HCT116 (cell line): ENCODE measurements at regions not wholly inside any gene's neighbourhood (a gene's known extent, or its start where the extent isn't known, plus 50 kb on each side); places are given as distances from the start of the nearest gene placed in this dataset.

Source experiments
- ATAC-seq: fragments of 200-7000 bp; cut with Tn5 transposase; 2 replicates; pipeline ENCODE4 v1.9.1; 2020; ENCODE audit warnings: mild to moderate bottlenecking, moderate library complexity
- BruUV-seq: library from RNA; stranded (reverse); fragments of 400-500 nt; replicated peaks from 2 replicates; lab custom pipeline; 2021; lab: Mats Ljungman, UMichigan
- CTCF ChIA-PET: fragments of 300-600 bp; sonication (Branson Sonifier 250); formaldehyde crosslinking; loops from one replicate; lab custom pipeline; 2021; ENCODE audit warnings: antibody characterized with exemption; lab: Charles Lee
- POLR2A ChIA-PET: fragments of 300-600, 350-600 bp; sonication (Branson Sonifier 250); formaldehyde crosslinking; loops from one replicate; lab custom pipeline; 2021; ENCODE audit warnings: antibody characterized with exemption; lab: Charles Lee
- RAD21 ChIA-PET, 2 experiments: fragments of 300-600 bp; sonication (Branson Sonifier 250); formaldehyde crosslinking; loops; one replicate each; lab custom pipeline; 2023; ENCODE audit warnings: low total read pairs in 2 of 2; ENCODE audit not compliant: uncharacterized antibody in 2 of 2, unreplicated experiment in 2 of 2, low non-redundant PET in 1 of 2; lab: Charles Lee
- DNase-seq: peaks from one replicate; pipeline ENCODE4 v3.0.0-alpha.2; 2010; ENCODE audit warnings: low read depth, low spot score
- H2AFZ ChIP-seq: fragments of 200-600 bp; shearing (Covaris generic), sonication (generic); 2 replicates; pipeline ENCODE4 v1.6.1; 2017; ENCODE audit warnings: low read depth, mixed run types, mixed read lengths, antibody characterized with exemption, low read length; ENCODE audit not compliant: poor library complexity, severe bottlenecking
- H3K27ac ChIP-seq: 2 replicates; pipeline ENCODE4 v1.5.1; 2012; ENCODE audit warnings: low read depth, low read length
- H3K27me3 ChIP-seq: fragments of 200-600 bp; sonication (generic); 2 replicates; pipeline ENCODE4 v1.6.1; 2016; ENCODE audit warnings: mixed run types, low read length, mixed read lengths; ENCODE audit not compliant: insufficient read depth
- H3K36me3 ChIP-seq, 2 experiments: fragments of 200-500 bp in 1 of 2; fragments of 200-600 bp in 1 of 2; sonication (Bioruptor generic) in 1 of 2; sonication (generic) in 1 of 2; 2 replicates each; pipeline versions ENCODE4 v1.5.1 to v1.6.1; 2014 to 2016; ENCODE audit warnings: low read length in 2 of 2, inconsistent platforms in 1 of 2, mixed read lengths in 1 of 2, mixed run types in 1 of 2; ENCODE audit not compliant: insufficient read depth in 2 of 2, control insufficient read depth in 1 of 2
- H3K4me1 ChIP-seq, 2 experiments: fragments of 200-600 bp in 1 of 2; sonication (generic) in 1 of 2; 2 replicates each; pipeline versions ENCODE4 v1.5.1 to v1.6.1; 2012 to 2017; ENCODE audit warnings: low read length in 2 of 2, inconsistent platforms in 1 of 2, mild to moderate bottlenecking in 1 of 2, mixed read lengths in 1 of 2, mixed run types in 1 of 2, moderate library complexity in 1 of 2; ENCODE audit not compliant: insufficient read depth in 2 of 2, control insufficient read depth in 1 of 2
- H3K4me2 ChIP-seq: fragments of 200-600 bp; sonication (generic); 2 replicates; pipeline ENCODE4 v1.6.1; 2017; ENCODE audit warnings: mixed run types, low read length, mixed read lengths
- H3K4me3 ChIP-seq, 2 experiments: fragments of 200-600 bp in 1 of 2; sonication (generic) in 1 of 2; replicated peaks in 1 of 2; 2 replicates each; pipeline ENCODE4 v1.5.1; 2011 to 2016; ENCODE audit warnings: low read length in 2 of 2, control low read depth in 1 of 2, low read depth in 1 of 2, mild to moderate bottlenecking in 1 of 2, mixed read lengths in 1 of 2, mixed run types in 1 of 2
- H3K79me2 ChIP-seq: fragments of 200-600 bp; sonication (generic); 2 replicates; pipeline ENCODE4 v1.6.1; 2017; ENCODE audit warnings: mild to moderate bottlenecking, mixed run types, low read length, moderate library complexity, mixed read lengths; ENCODE audit not compliant: insufficient read depth
- H3K9ac ChIP-seq: fragments of 200-600 bp; sonication (generic); 2 replicates; pipeline ENCODE4 v1.6.1; 2016; ENCODE audit warnings: low read length, mixed read lengths
- H3K9me2 ChIP-seq: fragments of 200-600 bp; sonication (generic), shearing (Covaris generic); 2 replicates; pipeline ENCODE4 v1.6.1; 2017; ENCODE audit warnings: mixed run types, mild to moderate bottlenecking, moderate library complexity; ENCODE audit not compliant: insufficient read depth
- H3K9me3 ChIP-seq, 2 experiments: fragments of 200-500 bp in 1 of 2; fragments of 200-600 bp in 1 of 2; sonication (Bioruptor generic) in 1 of 2; sonication (generic) in 1 of 2; 2 replicates each; pipeline ENCODE4 v1.6.1; 2014 to 2017; ENCODE audit warnings: low read length in 2 of 2, mixed read lengths in 2 of 2, inconsistent platforms in 1 of 2, low read depth in 1 of 2, mild to moderate bottlenecking in 1 of 2, mixed run types in 1 of 2, moderate library complexity in 1 of 2; ENCODE audit not compliant: control insufficient read depth in 1 of 2, insufficient read depth in 1 of 2
- H4K20me1 ChIP-seq: fragments of 200-600 bp; sonication (generic), shearing (Covaris generic); 2 replicates; pipeline ENCODE4 v1.6.1; 2017; ENCODE audit warnings: mixed run types, mild to moderate bottlenecking, moderate library complexity; ENCODE audit not compliant: insufficient read depth
- ATF3 ChIP-seq: IDR thresholded peaks from 2 replicates; pipeline ENCODE4 v1.6.1; 2012
- CEBPB ChIP-seq: IDR thresholded peaks from 2 replicates; pipeline ENCODE4 v1.6.1; 2012; ENCODE audit warnings: low read depth
- EGR1 ChIP-seq: IDR thresholded peaks from 2 replicates; pipeline ENCODE4 v1.6.1; 2012; ENCODE audit warnings: low read depth
- EZH2 ChIP-seq: fragments of 200-600 bp; sonication (generic); IDR thresholded peaks from 2 replicates; pipeline ENCODE4 v1.6.1; 2017; ENCODE audit warnings: antibody characterized with exemption, mixed run types
- EZH2phosphoT487 ChIP-seq: fragments of 200-600 bp; IDR thresholded peaks from 2 replicates; pipeline ENCODE4 v1.6.1; 2018; ENCODE audit warnings: antibody characterized with exemption, borderline replicate concordance
- FOSL1 ChIP-seq: IDR thresholded peaks from 2 replicates; pipeline ENCODE4 v1.6.1; 2012; ENCODE audit warnings: low read depth
- JUND ChIP-seq: IDR thresholded peaks from 2 replicates; pipeline ENCODE4 v1.6.1; 2012
- POLR2AphosphoS5 ChIP-seq: IDR thresholded peaks from 2 replicates; pipeline ENCODE4 v1.6.1; 2011; ENCODE audit warnings: mild to moderate bottlenecking, low read depth, low read length, moderate library complexity
- RAD21 ChIP-seq: IDR thresholded peaks from 2 replicates; pipeline ENCODE4 v1.6.1; 2012; ENCODE audit warnings: low read depth, mild to moderate bottlenecking
- SP1 ChIP-seq: IDR thresholded peaks from 2 replicates; pipeline ENCODE4 v1.6.1; 2012; ENCODE audit warnings: low read depth
- SRF ChIP-seq: IDR thresholded peaks from 2 replicates; pipeline ENCODE4 v1.6.1; 2012; ENCODE audit warnings: low read depth
- YY1 ChIP-seq: IDR thresholded peaks from 2 replicates; pipeline ENCODE4 v1.6.1; 2011; ENCODE audit warnings: low read length, low read depth, moderate library complexity, mild to moderate bottlenecking; ENCODE audit not compliant: insufficient replicate concordance; ENCODE audit errors: extremely low read depth
- ZBTB33 ChIP-seq: IDR thresholded peaks from 2 replicates; pipeline ENCODE4 v1.6.1; 2011; ENCODE audit warnings: mild to moderate bottlenecking, low read length, moderate library complexity; ENCODE audit not compliant: insufficient replicate concordance; ENCODE audit errors: extremely low read depth
- intact Hi-C: fragments of 100-400 bp; cut with micrococcal nuclease; formaldehyde crosslinking; loops from 2 replicates; pipeline ENCODE4 v1.10.0; 2022
- TF ChIP-seq, protein P1 (sequence below): IDR thresholded peaks from 2 replicates; pipeline ENCODE4 v1.6.1; 2012; ENCODE audit warnings: low read depth

GRCh38 chr6:149203509-149203908, 114.0 kb upstream of the TAB2 start:
- intact Hi-C loops: no loop called here
- ATAC-seq: no peak

GRCh38 chr6:149208134-149208601, 109.3 kb upstream of the TAB2 start:
- no peaks in the 10 kb centered on the region for H3K9me2 ChIP-seq
- TF ChIP-seq JUND (no peak), EZH2 (no peak), POLR2AphosphoS5 (no peak), RAD21 (no peak), ATF3 (no peak), FOSL1 (no peak), CEBPB (no peak), SP1 (no peak), ZBTB33 (no peak), EGR1 (no peak), SRF (no peak), YY1 (no peak)
- TF ChIP-seq, protein P1, sequence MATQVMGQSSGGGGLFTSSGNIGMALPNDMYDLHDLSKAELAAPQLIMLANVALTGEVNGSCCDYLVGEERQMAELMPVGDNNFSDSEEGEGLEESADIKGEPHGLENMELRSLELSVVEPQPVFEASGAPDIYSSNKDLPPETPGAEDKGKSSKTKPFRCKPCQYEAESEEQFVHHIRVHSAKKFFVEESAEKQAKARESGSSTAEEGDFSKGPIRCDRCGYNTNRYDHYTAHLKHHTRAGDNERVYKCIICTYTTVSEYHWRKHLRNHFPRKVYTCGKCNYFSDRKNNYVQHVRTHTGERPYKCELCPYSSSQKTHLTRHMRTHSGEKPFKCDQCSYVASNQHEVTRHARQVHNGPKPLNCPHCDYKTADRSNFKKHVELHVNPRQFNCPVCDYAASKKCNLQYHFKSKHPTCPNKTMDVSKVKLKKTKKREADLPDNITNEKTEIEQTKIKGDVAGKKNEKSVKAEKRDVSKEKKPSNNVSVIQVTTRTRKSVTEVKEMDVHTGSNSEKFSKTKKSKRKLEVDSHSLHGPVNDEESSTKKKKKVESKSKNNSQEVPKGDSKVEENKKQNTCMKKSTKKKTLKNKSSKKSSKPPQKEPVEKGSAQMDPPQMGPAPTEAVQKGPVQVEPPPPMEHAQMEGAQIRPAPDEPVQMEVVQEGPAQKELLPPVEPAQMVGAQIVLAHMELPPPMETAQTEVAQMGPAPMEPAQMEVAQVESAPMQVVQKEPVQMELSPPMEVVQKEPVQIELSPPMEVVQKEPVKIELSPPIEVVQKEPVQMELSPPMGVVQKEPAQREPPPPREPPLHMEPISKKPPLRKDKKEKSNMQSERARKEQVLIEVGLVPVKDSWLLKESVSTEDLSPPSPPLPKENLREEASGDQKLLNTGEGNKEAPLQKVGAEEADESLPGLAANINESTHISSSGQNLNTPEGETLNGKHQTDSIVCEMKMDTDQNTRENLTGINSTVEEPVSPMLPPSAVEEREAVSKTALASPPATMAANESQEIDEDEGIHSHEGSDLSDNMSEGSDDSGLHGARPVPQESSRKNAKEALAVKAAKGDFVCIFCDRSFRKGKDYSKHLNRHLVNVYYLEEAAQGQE: no peak
- H4K20me1 ChIP-seq: no peaks in the 10 kb centered on the region
- H3K4me2 ChIP-seq: no peak overlapping the region
- ATAC-seq (no peak), DNase-seq (no peak)
- H3K79me2 ChIP-seq: no peaks in the 10 kb centered on the region
- no peak overlapping the region for H3K9ac ChIP-seq
- H2AFZ ChIP-seq: no peak overlapping the region
- RAD21 ChIA-PET: no interaction called here
- no peak overlapping the region for H3K27ac ChIP-seq
- H3K27me3 ChIP-seq: no peaks in the 10 kb centered on the region
- no peaks in the 10 kb centered on the region for H3K4me1 ChIP-seq
- no peak overlapping the region for H3K4me3 ChIP-seq
- H3K36me3 ChIP-seq: no peaks in the 10 kb centered on the region
- intact Hi-C loops: no loop called here
- CTCF ChIA-PET: no interaction called here
- BruUV-seq: no TSS peak
- no peaks in the 10 kb centered on the region for H3K9me3 ChIP-seq
- POLR2A ChIA-PET: no interaction called here

More at GRCh38 chr6:149203509-149203908, 114.0 kb upstream of the TAB2 start:
- Histone ChIP-seq H4K20me1 (no peaks in the 10 kb centered on the region), H3K27me3 (no peaks in the 10 kb centered on the region), H3K9me3 (0 out of 4 replicates have a peak, but pooled peaks cover 0 to 4% of the 10 kb centered on the region in 2 experiments), H3K4me1 (no peaks in the 10 kb centered on the region), H3K27ac (no peak overlapping the region), H3K9me2 (no peaks in the 10 kb centered on the region), H3K4me3 (no peak overlapping the region), H3K4me2 (no peak overlapping the region), H2AFZ (no peak overlapping the region), H3K36me3 (no peaks in the 10 kb centered on the region), H3K9ac (no peak overlapping the region), H3K79me2 (no peaks in the 10 kb centered on the region)
- no TSS peak for BruUV-seq
- ChIA-PET POLR2A (no interaction called here), RAD21 (no interaction called here), CTCF (interaction anchor here (0.8 kb wide), 1 partner anchor 13 kb away, joined by 3 read pairs; no protein-coding TSS in a partner anchor)
- no peak for DNase-seq
- TF ChIP-seq EGR1: no peak
- TF ChIP-seq EZH2phosphoT487: no peak
- no peak for TF ChIP-seq POLR2AphosphoS5
